ENCODE measurements at regions not wholly inside any gene's neighbourhood (a gene's known extent, or its start where the extent isn't known, plus 50 kb on each side); places are given as distances from the start of the nearest gene placed in this dataset.

DNA sequence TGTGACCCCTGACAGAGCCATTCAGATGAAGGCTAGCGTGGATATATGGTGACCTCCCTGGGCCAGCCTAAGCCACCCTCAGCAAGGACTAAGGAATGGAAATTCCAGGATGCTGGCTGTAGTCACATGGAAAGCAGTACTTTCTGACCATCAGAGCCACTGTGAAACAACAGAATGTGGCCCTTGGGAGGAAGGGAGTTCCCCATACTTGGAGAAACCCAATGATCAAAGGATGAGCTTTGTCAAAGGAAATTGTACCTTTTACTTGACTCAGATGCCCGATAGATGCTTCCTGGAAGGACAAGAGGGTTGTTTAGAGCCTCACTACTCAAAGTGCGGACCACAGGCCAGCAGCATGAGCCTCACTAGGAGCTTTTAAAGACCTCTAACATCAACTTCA, 484.5 kb upstream of the PROK2 start:
- TF ChIP-seq, protein P1, sequence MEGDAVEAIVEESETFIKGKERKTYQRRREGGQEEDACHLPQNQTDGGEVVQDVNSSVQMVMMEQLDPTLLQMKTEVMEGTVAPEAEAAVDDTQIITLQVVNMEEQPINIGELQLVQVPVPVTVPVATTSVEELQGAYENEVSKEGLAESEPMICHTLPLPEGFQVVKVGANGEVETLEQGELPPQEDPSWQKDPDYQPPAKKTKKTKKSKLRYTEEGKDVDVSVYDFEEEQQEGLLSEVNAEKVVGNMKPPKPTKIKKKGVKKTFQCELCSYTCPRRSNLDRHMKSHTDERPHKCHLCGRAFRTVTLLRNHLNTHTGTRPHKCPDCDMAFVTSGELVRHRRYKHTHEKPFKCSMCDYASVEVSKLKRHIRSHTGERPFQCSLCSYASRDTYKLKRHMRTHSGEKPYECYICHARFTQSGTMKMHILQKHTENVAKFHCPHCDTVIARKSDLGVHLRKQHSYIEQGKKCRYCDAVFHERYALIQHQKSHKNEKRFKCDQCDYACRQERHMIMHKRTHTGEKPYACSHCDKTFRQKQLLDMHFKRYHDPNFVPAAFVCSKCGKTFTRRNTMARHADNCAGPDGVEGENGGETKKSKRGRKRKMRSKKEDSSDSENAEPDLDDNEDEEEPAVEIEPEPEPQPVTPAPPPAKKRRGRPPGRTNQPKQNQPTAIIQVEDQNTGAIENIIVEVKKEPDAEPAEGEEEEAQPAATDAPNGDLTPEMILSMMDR (conservative IDR thresholded peaks at IDR 0.05; ENCODE audit: low read depth in 2 of 2): no peak
- TF ChIP-seq, protein P2, sequence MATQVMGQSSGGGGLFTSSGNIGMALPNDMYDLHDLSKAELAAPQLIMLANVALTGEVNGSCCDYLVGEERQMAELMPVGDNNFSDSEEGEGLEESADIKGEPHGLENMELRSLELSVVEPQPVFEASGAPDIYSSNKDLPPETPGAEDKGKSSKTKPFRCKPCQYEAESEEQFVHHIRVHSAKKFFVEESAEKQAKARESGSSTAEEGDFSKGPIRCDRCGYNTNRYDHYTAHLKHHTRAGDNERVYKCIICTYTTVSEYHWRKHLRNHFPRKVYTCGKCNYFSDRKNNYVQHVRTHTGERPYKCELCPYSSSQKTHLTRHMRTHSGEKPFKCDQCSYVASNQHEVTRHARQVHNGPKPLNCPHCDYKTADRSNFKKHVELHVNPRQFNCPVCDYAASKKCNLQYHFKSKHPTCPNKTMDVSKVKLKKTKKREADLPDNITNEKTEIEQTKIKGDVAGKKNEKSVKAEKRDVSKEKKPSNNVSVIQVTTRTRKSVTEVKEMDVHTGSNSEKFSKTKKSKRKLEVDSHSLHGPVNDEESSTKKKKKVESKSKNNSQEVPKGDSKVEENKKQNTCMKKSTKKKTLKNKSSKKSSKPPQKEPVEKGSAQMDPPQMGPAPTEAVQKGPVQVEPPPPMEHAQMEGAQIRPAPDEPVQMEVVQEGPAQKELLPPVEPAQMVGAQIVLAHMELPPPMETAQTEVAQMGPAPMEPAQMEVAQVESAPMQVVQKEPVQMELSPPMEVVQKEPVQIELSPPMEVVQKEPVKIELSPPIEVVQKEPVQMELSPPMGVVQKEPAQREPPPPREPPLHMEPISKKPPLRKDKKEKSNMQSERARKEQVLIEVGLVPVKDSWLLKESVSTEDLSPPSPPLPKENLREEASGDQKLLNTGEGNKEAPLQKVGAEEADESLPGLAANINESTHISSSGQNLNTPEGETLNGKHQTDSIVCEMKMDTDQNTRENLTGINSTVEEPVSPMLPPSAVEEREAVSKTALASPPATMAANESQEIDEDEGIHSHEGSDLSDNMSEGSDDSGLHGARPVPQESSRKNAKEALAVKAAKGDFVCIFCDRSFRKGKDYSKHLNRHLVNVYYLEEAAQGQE (IDR thresholded peaks at IDR 0.05; ENCODE audit: unreplicated experiment): no peak
- TF ChIP-seq POLR2AphosphoS5 (IDR thresholded peaks at IDR 0.05; ENCODE audit: low read depth) (no peak), ZNF331 (CRISPR knock-in tag; IDR thresholded peaks at IDR 0.05; ENCODE audit: low read depth) (no peak), EZH2 (IDR thresholded peaks at IDR 0.05; ENCODE audit: low read depth, unreplicated experiment) (no peak), CREB1 (CRISPR knock-in tag; IDR thresholded peaks at IDR 0.05; ENCODE audit: low read depth) (no peak), JUNB (IDR thresholded peaks at IDR 0.05; ENCODE audit: unreplicated experiment) (no peak), EZH2phosphoT487 (IDR thresholded peaks at IDR 0.05; ENCODE audit: unreplicated experiment) (no peak), NANOG (IDR thresholded peaks at IDR 0.05; ENCODE audit: borderline replicate concordance) (no peak), STAT1 (IDR thresholded peaks at IDR 0.05; ENCODE audit: unreplicated experiment) (no peak)
- TF ChIP-seq, protein P3, sequence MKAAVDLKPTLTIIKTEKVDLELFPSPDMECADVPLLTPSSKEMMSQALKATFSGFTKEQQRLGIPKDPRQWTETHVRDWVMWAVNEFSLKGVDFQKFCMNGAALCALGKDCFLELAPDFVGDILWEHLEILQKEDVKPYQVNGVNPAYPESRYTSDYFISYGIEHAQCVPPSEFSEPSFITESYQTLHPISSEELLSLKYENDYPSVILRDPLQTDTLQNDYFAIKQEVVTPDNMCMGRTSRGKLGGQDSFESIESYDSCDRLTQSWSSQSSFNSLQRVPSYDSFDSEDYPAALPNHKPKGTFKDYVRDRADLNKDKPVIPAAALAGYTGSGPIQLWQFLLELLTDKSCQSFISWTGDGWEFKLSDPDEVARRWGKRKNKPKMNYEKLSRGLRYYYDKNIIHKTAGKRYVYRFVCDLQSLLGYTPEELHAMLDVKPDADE (IDR thresholded peaks at IDR 0.05): no peak
- TF ChIP-seq, protein P4, sequence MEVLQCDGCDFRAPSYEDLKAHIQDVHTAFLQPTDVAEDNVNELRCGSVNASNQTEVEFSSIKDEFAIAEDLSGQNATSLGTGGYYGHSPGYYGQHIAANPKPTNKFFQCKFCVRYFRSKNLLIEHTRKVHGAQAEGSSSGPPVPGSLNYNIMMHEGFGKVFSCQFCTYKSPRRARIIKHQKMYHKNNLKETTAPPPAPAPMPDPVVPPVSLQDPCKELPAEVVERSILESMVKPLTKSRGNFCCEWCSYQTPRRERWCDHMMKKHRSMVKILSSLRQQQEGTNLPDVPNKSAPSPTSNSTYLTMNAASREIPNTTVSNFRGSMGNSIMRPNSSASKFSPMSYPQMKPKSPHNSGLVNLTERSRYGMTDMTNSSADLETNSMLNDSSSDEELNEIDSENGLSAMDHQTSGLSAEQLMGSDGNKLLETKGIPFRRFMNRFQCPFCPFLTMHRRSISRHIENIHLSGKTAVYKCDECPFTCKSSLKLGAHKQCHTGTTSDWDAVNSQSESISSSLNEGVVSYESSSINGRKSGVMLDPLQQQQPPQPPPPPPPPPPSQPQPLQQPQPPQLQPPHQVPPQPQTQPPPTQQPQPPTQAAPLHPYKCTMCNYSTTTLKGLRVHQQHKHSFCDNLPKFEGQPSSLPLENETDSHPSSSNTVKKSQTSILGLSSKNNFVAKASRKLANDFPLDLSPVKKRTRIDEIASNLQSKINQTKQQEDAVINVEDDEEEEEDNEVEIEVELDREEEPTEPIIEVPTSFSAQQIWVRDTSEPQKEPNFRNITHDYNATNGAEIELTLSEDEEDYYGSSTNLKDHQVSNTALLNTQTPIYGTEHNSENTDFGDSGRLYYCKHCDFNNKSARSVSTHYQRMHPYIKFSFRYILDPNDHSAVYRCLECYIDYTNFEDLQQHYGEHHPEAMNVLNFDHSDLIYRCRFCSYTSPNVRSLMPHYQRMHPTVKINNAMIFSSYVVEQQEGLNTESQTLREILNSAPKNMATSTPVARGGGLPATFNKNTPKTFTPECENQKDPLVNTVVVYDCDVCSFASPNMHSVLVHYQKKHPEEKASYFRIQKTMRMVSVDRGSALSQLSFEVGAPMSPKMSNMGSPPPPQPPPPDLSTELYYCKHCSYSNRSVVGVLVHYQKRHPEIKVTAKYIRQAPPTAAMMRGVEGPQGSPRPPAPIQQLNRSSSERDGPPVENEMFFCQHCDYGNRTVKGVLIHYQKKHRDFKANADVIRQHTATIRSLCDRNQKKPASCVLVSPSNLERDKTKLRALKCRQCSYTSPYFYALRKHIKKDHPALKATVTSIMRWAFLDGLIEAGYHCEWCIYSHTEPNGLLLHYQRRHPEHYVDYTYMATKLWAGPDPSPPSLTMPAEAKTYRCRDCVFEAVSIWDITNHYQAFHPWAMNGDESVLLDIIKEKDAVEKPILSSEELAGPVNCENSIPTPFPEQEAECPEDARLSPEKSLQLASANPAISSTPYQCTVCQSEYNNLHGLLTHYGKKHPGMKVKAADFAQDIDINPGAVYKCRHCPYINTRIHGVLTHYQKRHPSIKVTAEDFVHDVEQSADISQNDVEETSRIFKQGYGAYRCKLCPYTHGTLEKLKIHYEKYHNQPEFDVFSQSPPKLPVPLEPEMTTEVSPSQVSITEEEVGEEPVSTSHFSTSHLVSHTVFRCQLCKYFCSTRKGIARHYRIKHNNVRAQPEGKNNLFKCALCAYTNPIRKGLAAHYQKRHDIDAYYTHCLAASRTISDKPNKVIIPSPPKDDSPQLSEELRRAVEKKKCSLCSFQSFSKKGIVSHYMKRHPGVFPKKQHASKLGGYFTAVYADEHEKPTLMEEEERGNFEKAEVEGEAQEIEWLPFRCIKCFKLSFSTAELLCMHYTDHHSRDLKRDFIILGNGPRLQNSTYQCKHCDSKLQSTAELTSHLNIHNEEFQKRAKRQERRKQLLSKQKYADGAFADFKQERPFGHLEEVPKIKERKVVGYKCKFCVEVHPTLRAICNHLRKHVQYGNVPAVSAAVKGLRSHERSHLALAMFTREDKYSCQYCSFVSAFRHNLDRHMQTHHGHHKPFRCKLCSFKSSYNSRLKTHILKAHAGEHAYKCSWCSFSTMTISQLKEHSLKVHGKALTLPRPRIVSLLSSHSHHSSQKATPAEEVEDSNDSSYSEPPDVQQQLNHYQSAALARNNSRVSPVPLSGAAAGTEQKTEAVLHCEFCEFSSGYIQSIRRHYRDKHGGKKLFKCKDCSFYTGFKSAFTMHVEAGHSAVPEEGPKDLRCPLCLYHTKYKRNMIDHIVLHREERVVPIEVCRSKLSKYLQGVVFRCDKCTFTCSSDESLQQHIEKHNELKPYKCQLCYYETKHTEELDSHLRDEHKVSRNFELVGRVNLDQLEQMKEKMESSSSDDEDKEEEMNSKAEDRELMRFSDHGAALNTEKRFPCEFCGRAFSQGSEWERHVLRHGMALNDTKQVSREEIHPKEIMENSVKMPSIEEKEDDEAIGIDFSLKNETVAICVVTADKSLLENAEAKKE (CRISPR knock-in tag; IDR thresholded peaks at IDR 0.05): no peak
